ENCODE measurements at regions not wholly inside any gene's neighbourhood (a gene's known extent, or its start where the extent isn't known, plus 50 kb on each side); places are given as distances from the start of the nearest gene placed in this dataset.
"Not testable (repeated sequence)": the region's sequence is repeated elsewhere in the genome, so short reads cannot be mapped to it uniquely, and the experiment has no call there.

GRCh38 chr5:34329611-34330108 lies 286.6 kb upstream of the C1QTNF3 start:
- DNase-seq: not testable (repeated sequence)

- not testable (repeated sequence) for DNase-seq
These were observed 289.0 kb upstream of the C1QTNF3 start for GRCh38 chr5:34331928-34332454.

DNA sequence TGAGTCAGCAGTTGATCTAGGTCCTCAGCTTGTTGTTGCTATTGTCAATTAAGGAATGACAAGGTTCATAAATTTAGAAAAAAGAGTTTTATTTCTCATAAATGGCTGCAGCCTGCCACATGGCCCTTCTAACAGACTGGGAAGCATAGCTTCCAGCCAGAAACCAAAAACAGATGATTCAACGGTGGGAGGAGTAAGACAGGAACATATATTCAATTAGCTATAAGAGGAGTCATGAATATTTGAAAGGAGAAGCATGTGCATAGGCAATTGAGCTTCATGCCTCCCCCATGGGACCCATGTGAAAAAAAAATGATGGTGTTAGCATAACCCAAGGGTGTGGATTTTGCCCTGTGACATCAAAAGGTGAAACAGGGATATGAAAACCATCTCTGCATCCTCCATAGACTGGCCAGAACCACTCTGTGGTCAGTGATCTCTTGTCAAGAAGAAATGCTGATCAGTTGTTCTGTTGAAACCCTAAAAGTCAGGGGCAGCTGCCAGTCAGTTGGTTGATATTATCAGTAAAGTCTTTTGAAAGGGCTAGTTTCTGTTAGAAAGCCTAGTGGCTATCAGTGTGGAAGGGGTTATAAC lies 296.5 kb upstream of the C1QTNF3 start:
- not testable (repeated sequence) for DNase-seq

DNA sequence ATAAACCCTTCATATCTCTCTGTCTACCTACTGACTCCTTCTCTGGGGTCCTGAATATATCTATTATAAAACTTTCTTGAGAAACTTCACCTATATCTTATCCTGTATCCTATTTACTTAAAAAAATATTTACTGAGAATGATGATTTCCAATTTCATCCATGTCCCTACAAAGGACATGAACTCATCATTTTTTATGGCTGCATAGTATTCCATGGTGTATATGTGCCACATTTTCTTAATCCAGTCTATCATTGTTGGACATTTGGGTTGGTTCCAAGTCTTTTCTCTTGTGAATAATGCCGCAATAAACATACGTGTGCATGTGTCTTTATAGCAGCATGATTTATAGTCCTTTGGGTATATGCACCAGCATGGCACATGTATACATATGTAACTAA lies 301.7 kb upstream of the RAI14 start:
- DNase-seq: not testable (repeated sequence)

- not testable (repeated sequence) for DNase-seq
These were observed 284.7 kb upstream of the RAI14 start for GRCh38 chr5:34371417-34371816.

- not testable (repeated sequence) for DNase-seq
These were observed 284.3 kb upstream of the RAI14 start for GRCh38 chr5:34371817-34372216.

GRCh38 chr5:34372739-34373138 lies 283.4 kb upstream of the RAI14 start:
- not testable (repeated sequence) for DNase-seq

DNA sequence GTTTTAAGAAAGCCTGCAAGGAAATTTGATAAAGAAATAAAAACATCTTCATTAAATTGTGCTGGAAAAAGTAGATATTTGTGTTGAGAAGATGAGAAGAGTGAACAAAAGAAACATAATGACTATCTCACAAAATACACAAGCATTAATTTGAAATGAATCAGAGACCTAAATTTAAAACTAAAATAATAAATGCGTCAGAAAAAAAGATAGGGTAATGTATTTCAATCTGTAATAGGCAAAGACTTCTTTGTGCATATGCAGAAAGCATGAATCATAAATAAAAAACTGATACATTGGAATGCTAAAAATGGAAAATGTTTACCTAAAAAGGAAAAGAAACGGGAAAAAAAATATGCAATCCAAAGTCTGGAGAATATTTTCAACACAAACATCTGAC lies 278.5 kb upstream of the RAI14 start:
- DNase-seq: not testable (repeated sequence)

DNA sequence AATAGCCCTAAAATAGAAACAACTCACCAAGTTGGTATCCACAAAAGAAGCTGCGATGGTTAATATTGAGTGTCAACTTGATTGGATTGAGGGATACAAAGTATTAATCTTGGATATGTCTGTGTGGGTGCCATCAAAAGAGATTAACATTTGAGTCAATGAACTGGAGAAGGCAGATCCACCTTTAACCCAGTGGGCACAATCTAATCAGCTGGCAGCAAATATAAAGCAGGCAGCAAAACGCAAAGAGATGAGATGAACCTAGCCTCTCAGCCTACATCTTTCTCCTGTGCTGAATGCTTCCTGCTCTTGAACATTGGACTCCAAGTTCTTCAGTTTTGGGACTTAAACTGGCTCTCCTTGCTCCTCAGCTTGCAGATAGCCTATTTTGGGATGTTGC lies 277.6 kb upstream of the RAI14 start:
- DNase-seq: not testable (repeated sequence)

DNA sequence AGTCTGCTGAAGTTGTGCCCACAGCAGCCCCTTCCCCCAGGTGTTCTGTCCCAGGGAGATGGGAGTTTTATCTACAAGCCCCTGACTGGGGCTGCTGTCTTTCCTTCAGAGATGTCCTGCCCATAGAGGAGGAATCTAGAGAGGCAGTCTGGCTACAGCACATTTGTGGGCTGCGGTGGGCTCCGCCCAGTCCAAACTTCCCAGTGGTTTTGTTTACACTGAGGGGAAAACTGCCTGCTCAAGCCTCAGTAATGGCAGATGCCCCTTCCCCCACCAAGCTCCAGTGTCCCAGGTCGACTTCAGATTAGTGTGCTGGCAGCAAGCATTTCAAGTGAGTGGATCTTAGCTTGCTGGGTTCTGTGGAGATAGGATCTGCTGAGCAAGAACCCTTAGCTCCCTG lies 267.4 kb upstream of the RAI14 start:
- not testable (repeated sequence) for DNase-seq

DNA sequence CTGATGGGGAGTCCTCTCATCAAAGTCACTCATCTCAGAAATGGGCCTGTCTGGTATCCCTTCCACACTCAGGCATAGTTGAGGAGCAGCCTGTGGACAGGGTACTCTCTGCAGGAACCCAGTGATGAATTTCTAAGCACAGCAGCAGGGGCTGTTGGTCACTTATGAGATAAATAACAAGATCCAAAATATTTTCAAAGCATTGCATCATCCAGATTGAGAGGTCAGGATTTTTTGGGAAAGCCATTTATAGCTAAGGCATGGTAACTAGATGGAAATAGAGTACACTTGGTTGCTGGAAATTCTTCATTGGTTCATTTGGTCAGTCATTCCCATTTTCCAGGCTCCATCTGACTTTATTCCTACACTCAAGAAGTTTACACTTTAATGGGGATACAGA lies 246.8 kb upstream of the RAI14 start:
- no peak for DNase-seq

DNA sequence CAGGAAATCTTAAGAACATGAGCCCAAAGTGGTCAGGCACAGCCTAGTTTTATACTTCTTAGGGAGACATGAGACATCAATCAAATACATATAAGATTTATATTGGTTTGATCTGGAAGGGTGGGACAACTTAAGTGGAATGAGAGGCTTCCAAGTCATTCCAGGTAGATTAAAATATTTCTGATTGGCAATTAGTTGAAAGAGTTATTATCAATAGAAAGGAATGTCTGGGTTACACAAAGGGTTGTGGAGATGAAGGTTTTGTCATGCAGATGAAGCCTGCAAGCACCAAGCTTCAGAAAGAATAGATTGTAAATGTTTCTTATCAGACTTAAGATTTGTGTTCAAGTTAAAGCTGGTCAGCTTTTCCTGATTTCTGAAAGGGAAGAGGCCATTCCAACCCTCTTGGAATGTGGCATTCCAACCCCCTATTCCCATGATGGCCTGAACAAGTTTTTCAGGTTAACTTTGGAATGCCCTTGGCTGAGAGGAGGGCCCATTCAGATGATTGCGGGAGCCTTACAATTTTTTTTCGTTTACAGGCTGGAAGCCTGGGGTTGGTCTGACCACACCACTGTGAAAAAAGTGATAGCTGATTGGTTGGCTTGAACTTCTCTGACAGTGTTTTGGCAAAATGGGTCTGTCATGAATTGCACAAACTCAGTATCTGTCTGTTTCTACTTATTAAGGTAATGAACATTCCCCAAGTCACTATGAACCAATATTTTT lies 245.6 kb upstream of the RAI14 start:
- DNase-seq: no peak

DNA sequence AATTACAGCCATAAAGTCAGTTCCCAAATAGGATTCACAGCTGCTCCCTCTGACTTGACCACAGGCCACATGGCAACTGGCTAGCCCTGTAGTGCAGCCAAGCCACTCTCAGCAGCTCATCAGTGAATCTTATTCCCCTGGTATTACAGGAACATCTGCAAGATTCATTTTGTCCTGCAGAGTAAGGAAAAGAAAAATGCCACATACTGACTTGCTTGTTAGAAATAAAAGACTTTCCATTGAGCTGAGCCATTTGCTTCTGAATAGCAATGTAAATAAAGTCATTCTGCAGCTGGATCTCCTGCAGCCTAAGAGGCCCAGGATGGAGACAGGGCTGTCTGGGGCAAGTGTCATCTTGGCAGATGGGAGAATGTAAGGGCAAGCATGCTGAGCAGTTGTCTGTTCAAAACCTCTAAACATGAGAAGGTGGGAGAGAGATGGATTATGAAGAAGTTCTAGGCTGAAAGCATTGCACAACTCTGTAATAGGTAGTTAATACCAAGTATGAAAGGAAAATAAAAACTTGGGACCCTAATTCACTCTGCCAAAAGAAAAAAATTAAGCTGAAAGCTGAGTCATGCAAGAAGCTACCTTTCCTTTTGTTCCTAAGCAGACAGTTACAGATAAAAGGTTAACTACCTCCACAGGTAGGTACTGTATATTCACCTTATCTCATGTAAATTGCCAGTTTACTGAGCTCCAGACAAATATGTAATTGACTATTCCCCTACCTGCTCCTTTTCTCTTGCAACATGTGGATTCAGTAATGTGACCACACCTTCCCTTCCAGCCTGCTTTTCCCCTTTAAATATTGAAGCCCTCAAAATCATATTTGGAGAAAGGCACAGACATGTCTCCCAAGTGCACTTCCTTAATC lies 244.4 kb upstream of the RAI14 start:
- no peak for DNase-seq

GRCh38 chr5:34412736-34413135 lies 243.4 kb upstream of the RAI14 start:
- DNase-seq: no peak

GRCh38 chr5:34415559-34416198 lies 240.4 kb upstream of the RAI14 start:
- DNase-seq: no peak

DNA sequence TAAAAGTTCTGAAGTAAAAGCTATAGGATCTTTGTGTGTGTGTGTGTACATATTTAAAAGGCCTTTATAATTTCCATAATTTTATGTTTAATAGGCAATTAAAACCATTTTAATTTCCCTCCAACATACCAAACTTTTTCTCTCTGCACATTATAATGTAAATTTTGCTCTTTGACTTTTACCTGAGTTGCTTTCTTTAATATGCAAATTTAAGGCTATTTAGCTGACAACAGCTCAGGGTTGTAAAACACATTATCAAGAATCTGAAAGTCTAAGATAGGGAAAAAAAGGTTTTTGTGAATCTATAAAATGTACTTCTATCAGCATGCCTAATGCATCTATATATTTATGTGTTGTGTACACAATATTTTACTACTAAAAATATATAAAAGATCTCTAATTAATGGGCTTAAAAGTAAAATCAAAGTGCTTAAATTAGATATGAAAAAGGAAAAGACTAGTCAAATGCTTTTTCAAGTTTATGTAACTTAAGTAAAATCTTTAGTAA lies 239.6 kb upstream of the RAI14 start:
- DNase-seq: no peak

DNA sequence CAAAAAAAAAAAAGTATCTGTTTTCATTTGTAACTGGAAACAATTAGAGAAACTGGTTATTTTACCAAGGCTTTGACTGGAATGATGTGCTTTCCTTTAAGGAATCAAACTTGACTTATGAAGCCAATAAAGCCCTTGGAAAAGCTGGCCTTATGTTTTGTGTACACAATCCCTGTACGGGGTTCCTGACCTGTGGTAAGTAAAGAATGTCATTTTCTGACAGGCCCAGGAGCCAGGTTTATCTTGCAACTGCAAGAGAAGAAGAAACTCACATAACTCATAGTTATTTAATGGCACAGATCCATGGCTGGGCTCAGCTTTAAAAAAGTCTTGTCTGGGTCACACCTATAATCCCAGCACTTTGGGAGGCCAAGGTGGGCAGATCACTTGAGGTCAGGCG lies 235.9 kb upstream of the RAI14 start:
- DNase-seq: not testable (repeated sequence)

GRCh38 chr5:34436761-34437501 lies 219.2 kb upstream of the RAI14 start:
- no peak for DNase-seq

- no peak for DNase-seq
These were observed 216.5 kb upstream of the RAI14 start for GRCh38 chr5:34439601-34440000.

- not testable (repeated sequence) for DNase-seq
These were observed 214.4 kb upstream of the RAI14 start for GRCh38 chr5:34441767-34442166.

DNA sequence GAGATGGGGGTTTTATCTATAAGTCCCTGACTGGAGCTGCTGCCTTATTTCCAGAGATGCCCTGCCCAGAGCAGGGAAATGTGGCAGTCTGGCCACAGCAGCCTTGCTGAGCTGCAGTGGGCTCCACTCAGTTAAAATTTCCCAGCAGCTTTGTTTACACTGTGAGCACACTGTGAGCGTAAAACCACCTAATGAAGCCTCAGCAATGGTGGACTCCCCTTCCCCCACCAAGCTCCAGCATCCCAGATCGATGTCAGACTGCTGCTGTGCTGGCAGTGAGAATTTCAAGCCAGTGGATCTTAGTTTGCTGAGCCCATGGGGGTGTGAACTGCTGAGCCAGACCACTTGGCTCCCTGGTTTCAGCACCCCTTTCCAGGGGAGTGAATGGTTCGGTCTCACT lies 208.7 kb upstream of the RAI14 start:
- no peak for DNase-seq

DNA sequence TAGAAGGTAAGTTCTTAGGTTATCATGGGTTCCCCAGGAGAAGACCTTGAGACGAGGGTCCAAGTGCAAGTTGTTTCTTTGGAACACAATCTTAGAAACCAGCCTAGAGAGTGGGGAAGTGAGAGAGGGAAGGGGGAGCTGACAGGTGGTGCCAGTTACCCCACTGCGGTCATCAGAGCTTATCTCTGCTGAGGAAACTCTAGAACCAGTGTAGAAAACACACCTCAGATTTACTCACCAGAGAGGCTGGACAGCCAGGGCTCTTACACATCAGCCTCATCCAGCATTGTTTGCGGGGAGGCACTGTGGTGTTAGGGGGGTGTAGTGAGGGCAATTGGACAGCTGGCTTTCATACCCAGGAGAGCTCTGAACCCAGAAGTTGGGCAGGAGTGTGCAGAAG lies 206.5 kb upstream of the RAI14 start:
- DNase-seq: no peak
